Naive thymus-derived CD4-positive, alpha-beta T cell (primary cell): ENCODE measurements at regions not wholly inside any gene's neighbourhood (a gene's known extent, or its start where the extent isn't known, plus 50 kb on each side); places are given as distances from the start of the nearest gene placed in this dataset.

Experiments
- ATAC-seq: fragments of 150-1000 bp; cut with Tn5 transposase; 2 replicates; pipeline ENCODE4 v1.10.0; 2021; ENCODE audit warnings: mild to moderate bottlenecking, moderate library complexity
- CTCF ChIA-PET: fragments of 350-600 bp; sonication (Branson Sonifier 250); formaldehyde crosslinking; loops from one replicate; lab custom pipeline; 2021; ENCODE audit warnings: antibody characterized with exemption; lab: Charles Lee
- POLR2A ChIA-PET: fragments of 350-600 bp; sonication (Branson Sonifier 250); formaldehyde crosslinking; loops from one replicate; lab custom pipeline; 2021; ENCODE audit warnings: antibody characterized with exemption, inconsistent platforms; lab: Charles Lee
- DNase-seq, 9 donors: peaks; one replicate each; pipeline versions ENCODE4 v3.0.0 to v3.0.0-alpha.2; 2020 to 2022; ENCODE audit warnings: mixed read lengths in 1 of 9
- H3K27ac ChIP-seq: one replicate; pipeline ENCODE4 v1.7.0; 2013; ENCODE audit warnings: mild to moderate bottlenecking, low read depth, low read length, moderate library complexity
- H3K27me3 ChIP-seq, 2 donors: one replicate each; pipeline ENCODE4 v1.7.0; 2013; ENCODE audit warnings: low read length in 2 of 2, mild to moderate bottlenecking in 2 of 2, moderate library complexity in 2 of 2; ENCODE audit not compliant: control insufficient read depth in 2 of 2, insufficient read depth in 2 of 2
- H3K36me3 ChIP-seq, 3 experiments: 1 replicate in 2 of 3; 2 replicates in 1 of 3; pipeline ENCODE4 v1.7.0; 2013; ENCODE audit warnings: low read length in 3 of 3, mild to moderate bottlenecking in 3 of 3, moderate library complexity in 1 of 3; ENCODE audit not compliant: insufficient read depth in 3 of 3, control insufficient read depth in 2 of 3
- H3K4me1 ChIP-seq, 2 donors: one replicate each; pipeline ENCODE4 v1.7.0; 2013; ENCODE audit warnings: low read length in 2 of 2, mild to moderate bottlenecking in 2 of 2, moderate library complexity in 1 of 2; ENCODE audit not compliant: control insufficient read depth in 2 of 2, insufficient read depth in 2 of 2
- H3K4me3 ChIP-seq: 2 replicates; pipeline ENCODE4 v1.7.0; 2013; ENCODE audit warnings: mild to moderate bottlenecking, low read length
- H3K9me3 ChIP-seq, 3 experiments: 1 replicate in 2 of 3; 2 replicates in 1 of 3; pipeline ENCODE4 v1.7.0; 2013; ENCODE audit warnings: low read length in 3 of 3; ENCODE audit not compliant: control insufficient read depth in 2 of 3
- H3K27ac Mint-ChIP-seq, 9 donors: one replicate each; pipeline ENCODE4 v1.8.0; 2020 to 2022; ENCODE audit warnings: mixed read lengths in 9 of 9, mild to moderate bottlenecking in 8 of 9, moderate library complexity in 5 of 9, inconsistent platforms in 2 of 9
- H3K27me3 Mint-ChIP-seq, 5 donors: one replicate each; pipeline ENCODE4 v1.8.0; 2021 to 2022; ENCODE audit warnings: mixed read lengths in 5 of 5, mild to moderate bottlenecking in 1 of 5
- H3K36me3 Mint-ChIP-seq, 5 donors: one replicate each; pipeline ENCODE4 v1.8.0; 2020 to 2022; ENCODE audit warnings: mixed read lengths in 5 of 5, mild to moderate bottlenecking in 3 of 5, inconsistent platforms in 1 of 5
- H3K4me1 Mint-ChIP-seq, 7 donors: one replicate each; pipeline ENCODE4 v1.8.0; 2020 to 2022; ENCODE audit warnings: mixed read lengths in 7 of 7, mild to moderate bottlenecking in 3 of 7, inconsistent platforms in 1 of 7
- H3K4me3 Mint-ChIP-seq, 10 donors: one replicate each; pipeline ENCODE4 v1.8.0; 2020 to 2022; ENCODE audit warnings: mild to moderate bottlenecking in 10 of 10, mixed read lengths in 10 of 10, moderate library complexity in 6 of 10, inconsistent platforms in 2 of 10
- H3K9me3 Mint-ChIP-seq, 11 donors: one replicate each; pipeline ENCODE4 v1.8.0; 2020 to 2022; ENCODE audit warnings: mixed read lengths in 11 of 11, mild to moderate bottlenecking in 4 of 11, inconsistent platforms in 1 of 11, moderate library complexity in 1 of 11
- intact Hi-C, 2 donors: fragments of 100-400 bp; cut with micrococcal nuclease; formaldehyde crosslinking; loops; one replicate each; pipeline ENCODE4 v1.15.1; 2023

GRCh38 chr9:119559986-119560385, 190.8 kb upstream of the BRINP1 start:
- peaks cover 0 to 7% (median 0%) of the 10 kb centered on the region in 11 donors for H3K9me3 Mint-ChIP-seq
- DNase-seq (no peak), ATAC-seq (no peak)
- Histone ChIP-seq H3K27ac (no peak overlapping the region), H3K9me3 (peaks cover 0 to 10% (median 0%) of the 10 kb centered on the region in 3 experiments), H3K27me3 (no peaks in the 10 kb centered on the region), H3K36me3 (no peaks in the 10 kb centered on the region), H3K4me1 (no peaks in the 10 kb centered on the region), H3K4me3 (no peak overlapping the region)
- H3K36me3 Mint-ChIP-seq, result no peaks in the 10 kb centered on the region
- CTCF ChIA-PET, result no interaction called here
- peaks cover 0 to 7% (median 0%) of the 10 kb centered on the region in 7 donors for H3K4me1 Mint-ChIP-seq
- intact Hi-C loops, result loop anchor here in 1 of 2 donors (5.0 to 10.0 kb wide), 3 partner anchors 405 to 972 kb away; no protein-coding TSS in a partner anchor
- H3K27me3 Mint-ChIP-seq, result peaks cover 10 to 34% (median 24%) of the 10 kb centered on the region in 5 donors
- H3K27ac Mint-ChIP-seq, result no peak overlapping the region
- POLR2A ChIA-PET, result no interaction called here
- no peak overlapping the region for H3K4me3 Mint-ChIP-seq

DNA sequence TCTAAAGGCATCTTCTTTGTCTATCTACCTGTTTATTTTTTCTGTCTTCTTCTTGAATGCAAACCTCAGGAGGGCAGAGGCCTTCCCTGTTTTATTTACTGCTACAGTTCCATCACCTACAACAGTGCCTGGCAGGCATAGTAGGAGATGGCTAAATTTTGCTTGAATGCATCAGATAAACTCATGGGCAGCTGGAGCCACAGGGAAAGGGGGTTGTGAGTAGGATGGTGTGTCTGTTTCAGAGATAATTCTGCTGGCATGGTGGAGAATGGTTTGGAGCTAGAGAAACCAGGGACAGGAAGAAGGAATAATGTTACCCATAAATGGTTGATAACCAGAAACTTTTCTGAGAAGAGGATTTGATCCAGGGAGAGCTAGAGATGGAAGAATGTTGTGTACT, 189.8 kb upstream of the BRINP1 start:
- Mint-ChIP-seq H3K27me3 (peaks cover 10 to 34% (median 24%) of the 10 kb centered on the region in 5 donors), H3K27ac (no peak overlapping the region), H3K4me3 (no peak overlapping the region), H3K9me3 (peaks cover 0 to 7% (median 0%) of the 10 kb centered on the region in 11 donors), H3K36me3 (no peaks in the 10 kb centered on the region), H3K4me1 (peaks cover 0 to 7% (median 0%) of the 10 kb centered on the region in 7 donors)
- no peak overlapping the region for H3K4me3 ChIP-seq
- no peak overlapping the region for H3K27ac ChIP-seq
- POLR2A ChIA-PET, result no interaction called here
- intact Hi-C loops, result loop anchor here in 1 of 2 donors (5.0 to 10.0 kb wide), 3 partner anchors 406 to 973 kb away; no protein-coding TSS in a partner anchor
- no peak for DNase-seq
- CTCF ChIA-PET, result no interaction called here
- H3K36me3 ChIP-seq, result no peaks in the 10 kb centered on the region
- peaks cover 0 to 10% (median 0%) of the 10 kb centered on the region in 3 experiments for H3K9me3 ChIP-seq
- no peaks in the 10 kb centered on the region for H3K4me1 ChIP-seq
- no peak for ATAC-seq
- no peaks in the 10 kb centered on the region for H3K27me3 ChIP-seq

DNA sequence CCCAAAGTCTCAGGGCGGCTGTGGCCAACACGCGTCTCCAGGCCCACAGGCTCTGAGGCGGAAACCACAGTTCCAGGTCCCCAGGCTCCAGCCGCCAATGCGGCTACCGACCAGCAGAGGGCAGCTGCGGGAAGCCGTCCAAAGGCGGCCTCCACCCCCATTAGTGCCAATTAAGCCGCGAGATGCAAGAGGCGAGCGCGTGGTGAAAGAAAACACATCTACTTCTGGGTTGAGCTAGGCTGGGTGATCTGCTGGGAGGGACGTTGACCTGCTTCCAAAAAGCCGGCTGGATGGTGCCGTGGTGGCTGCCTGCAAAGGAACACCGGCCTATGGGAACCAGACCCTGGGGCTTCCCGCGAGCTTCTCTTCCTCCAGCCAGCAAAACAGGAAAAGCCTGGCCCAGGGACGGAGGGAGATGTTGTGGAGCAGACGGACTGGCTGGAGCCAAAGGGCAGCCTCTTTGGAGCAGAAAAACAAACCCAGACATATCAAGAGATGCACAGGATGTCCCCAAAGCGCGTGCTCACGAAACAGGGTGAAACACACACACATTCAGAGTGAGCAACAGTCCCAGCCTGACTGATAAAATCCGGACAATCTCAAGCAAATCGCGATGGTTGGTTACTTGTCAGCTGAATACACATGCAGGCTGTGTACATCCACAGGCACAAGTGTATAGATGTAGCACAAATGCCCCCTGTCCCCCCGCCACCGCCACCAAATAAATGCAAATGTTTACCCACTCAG, 187.1 kb upstream of the BRINP1 start:
- Mint-ChIP-seq H3K36me3 (no peaks in the 10 kb centered on the region), H3K27me3 (peaks cover 10 to 34% (median 22%) of the 10 kb centered on the region in 5 donors), H3K4me1 (peaks cover 0 to 7% (median 0%) of the 10 kb centered on the region in 7 donors), H3K4me3 (peak overlapping the region in 3 of 10 donors; percentile 5 to 41 (median 8)), H3K9me3 (peaks cover 0 to 5% (median 0%) of the 10 kb centered on the region in 11 donors), H3K27ac (no peak overlapping the region)
- no peak overlapping the region for H3K4me3 ChIP-seq
- ATAC-seq (peak; percentile 54), DNase-seq (peak in 3 of 9 donors; percentile 1 to 66 (median 2))
- H3K36me3 ChIP-seq, result no peaks in the 10 kb centered on the region
- ChIA-PET CTCF (interaction anchor here (0.6 kb wide), 1 partner anchor 136 kb away, joined by 4 read pairs; no protein-coding TSS in a partner anchor), POLR2A (no interaction called here)
- no peak overlapping the region for H3K27ac ChIP-seq
- H3K27me3 ChIP-seq, result no peaks in the 10 kb centered on the region
- H3K4me1 ChIP-seq, result no peaks in the 10 kb centered on the region
- peaks cover 0 to 10% (median 0%) of the 10 kb centered on the region in 3 experiments for H3K9me3 ChIP-seq
- intact Hi-C loops, result loop anchor here in 1 of 2 donors (5.0 to 10.0 kb wide), 3 partner anchors 408 to 976 kb away; no protein-coding TSS in a partner anchor

- no peaks in the 10 kb centered on the region for H3K4me1 Mint-ChIP-seq
- Histone ChIP-seq H3K9me3 (no peaks in the 10 kb centered on the region), H3K36me3 (no peaks in the 10 kb centered on the region), H3K27me3 (no peaks in the 10 kb centered on the region), H3K27ac (no peak overlapping the region), H3K4me1 (no peaks in the 10 kb centered on the region), H3K4me3 (no peak overlapping the region)
- H3K36me3 Mint-ChIP-seq, result no peaks in the 10 kb centered on the region
- H3K4me3 Mint-ChIP-seq, result no peak overlapping the region
- CTCF ChIA-PET, result no interaction called here
- H3K27me3 Mint-ChIP-seq, result peaks cover 0 to 10% (median 0%) of the 10 kb centered on the region in 5 donors
- H3K9me3 Mint-ChIP-seq, result peaks cover 0 to 12% (median 4%) of the 10 kb centered on the region in 11 donors
- H3K27ac Mint-ChIP-seq, result no peak overlapping the region
- intact Hi-C loops, result no loop called here
- no peak for ATAC-seq
- POLR2A ChIA-PET, result no interaction called here
- DNase-seq, result no peak
Observed at GRCh38 chr9:119544492-119544891, 175.3 kb upstream of the BRINP1 start.

DNA sequence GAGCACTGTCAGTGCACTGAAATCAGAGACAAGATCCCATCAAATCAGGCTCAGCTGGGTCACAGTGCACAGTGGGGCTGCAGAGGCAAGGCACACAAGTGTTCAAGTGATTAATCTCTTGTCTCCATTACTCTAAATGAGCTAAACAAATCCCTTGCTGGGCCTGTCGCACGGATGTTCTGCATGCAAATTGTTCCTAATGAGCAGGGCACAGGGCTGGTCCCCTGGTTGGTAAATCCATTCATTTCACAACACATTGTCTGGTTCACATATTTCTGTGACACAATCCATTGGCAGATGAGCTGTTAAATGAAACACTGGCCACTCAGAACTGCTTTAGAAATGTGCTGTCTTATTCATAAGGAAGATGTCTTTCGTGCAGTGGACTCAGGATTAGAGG, 167.9 kb upstream of the BRINP1 start:
- no peak overlapping the region for H3K27ac ChIP-seq
- ChIA-PET CTCF (no interaction called here), POLR2A (no interaction called here)
- H3K9me3 ChIP-seq, result no peaks in the 10 kb centered on the region
- H3K36me3 ChIP-seq, result no peaks in the 10 kb centered on the region
- H3K27me3 ChIP-seq, result no peaks in the 10 kb centered on the region
- H3K27me3 Mint-ChIP-seq, result peaks cover 0 to 4% (median 0%) of the 10 kb centered on the region in 5 donors
- peaks cover 0 to 7% (median 0%) of the 10 kb centered on the region in 11 donors for H3K9me3 Mint-ChIP-seq
- no peak for DNase-seq
- no peaks in the 10 kb centered on the region for H3K36me3 Mint-ChIP-seq
- H3K27ac Mint-ChIP-seq, result no peak overlapping the region
- H3K4me3 Mint-ChIP-seq, result no peak overlapping the region
- no peaks in the 10 kb centered on the region for H3K4me1 Mint-ChIP-seq
- no peak overlapping the region for H3K4me3 ChIP-seq
- ATAC-seq, result no peak
- no peaks in the 10 kb centered on the region for H3K4me1 ChIP-seq
- intact Hi-C loops, result no loop called here

DNA sequence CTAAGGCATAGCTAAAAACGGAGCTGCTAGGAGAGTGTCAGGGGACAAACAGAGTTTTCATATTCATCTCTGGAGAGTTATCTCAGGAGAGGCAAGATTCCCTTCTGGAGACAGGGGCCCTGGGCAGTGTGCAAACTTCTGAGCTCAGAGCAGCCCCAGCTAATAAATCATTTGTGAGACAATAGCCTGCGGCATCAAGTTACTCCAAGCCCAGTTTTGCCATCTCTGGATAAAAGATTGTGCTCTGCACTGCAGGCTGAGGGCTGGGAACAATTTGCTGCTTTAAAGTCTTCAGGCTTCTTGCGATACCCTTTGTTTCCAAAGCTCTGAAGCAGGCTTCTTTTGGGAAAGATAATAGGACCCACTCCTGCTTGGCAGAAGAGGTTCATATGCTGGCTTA, 164.3 kb upstream of the BRINP1 start:
- ChIA-PET CTCF (no interaction called here), POLR2A (interaction anchor here (0.6 kb wide), 1 partner anchor 441 kb away, joined by 3 read pairs; no protein-coding TSS in a partner anchor)
- no peaks in the 10 kb centered on the region for H3K27me3 ChIP-seq
- no peaks in the 10 kb centered on the region for H3K36me3 ChIP-seq
- Mint-ChIP-seq H3K4me3 (no peak overlapping the region), H3K4me1 (no peaks in the 10 kb centered on the region), H3K27me3 (no peaks in the 10 kb centered on the region), H3K36me3 (no peaks in the 10 kb centered on the region), H3K9me3 (peaks cover 0 to 5% (median 0%) of the 10 kb centered on the region in 11 donors), H3K27ac (no peak overlapping the region)
- H3K9me3 ChIP-seq, result no peaks in the 10 kb centered on the region
- ATAC-seq (no peak), DNase-seq (no peak)
- no peaks in the 10 kb centered on the region for H3K4me1 ChIP-seq
- intact Hi-C loops, result no loop called here
- no peak overlapping the region for H3K27ac ChIP-seq
- H3K4me3 ChIP-seq, result no peak overlapping the region
